Breast epithelium (tissue), 4 donors: ENCODE measurements at regions not wholly inside any gene's neighbourhood (a gene's known extent, or its start where the extent isn't known, plus 50 kb on each side); places are given as distances from the start of the nearest gene placed in this dataset.

Source experiments
- DNase-seq, 2 donors: peaks; one replicate each; pipeline ENCODE4 v3.0.0-alpha.2; 2019; ENCODE audit warnings: low spot score in 2 of 2
- H3K27ac ChIP-seq, 2 donors: fragments of 200-600 bp; sonication (generic) in 1 of 2; one replicate each; pipeline ENCODE4 v1.5.1; 2016 to 2019; ENCODE audit warnings: mild to moderate bottlenecking in 1 of 2
- H3K27me3 ChIP-seq, 2 donors: fragments of 200-600 bp; sonication (generic) in 1 of 2; one replicate each; pipeline versions ENCODE4 v1.5.1 to v1.6.0; 2017 to 2019; ENCODE audit warnings: control low read depth in 1 of 2, mild to moderate bottlenecking in 1 of 2
- H3K36me3 ChIP-seq: fragments of 200-600 bp; one replicate; pipeline ENCODE4 v1.5.1; 2019
- H3K4me1 ChIP-seq, 2 donors: fragments of 200-600 bp; sonication (generic); one replicate each; pipeline ENCODE4 v1.5.1; 2016 to 2019; ENCODE audit warnings: control low read depth in 1 of 2
- H3K4me3 ChIP-seq, 3 donors: fragments of 200-600 bp; sonication (generic); 1 replicate in 2 of 3; 2 replicates in 1 of 3; pipeline ENCODE4 v1.5.1; 2016 to 2019; ENCODE audit warnings: mild to moderate bottlenecking in 3 of 3, moderate library complexity in 2 of 3
- H3K9me3 ChIP-seq, 2 donors: fragments of 200-600 bp; sonication (generic) in 1 of 2; one replicate each; pipeline ENCODE4 v1.5.1; 2016 to 2019; ENCODE audit warnings: control low read depth in 1 of 2
- CTCF ChIP-seq, 3 donors: fragments of 450-650 bp; IDR thresholded peaks; one replicate each; pipeline ENCODE4 v1.5.1; 2016 to 2017; ENCODE audit warnings: antibody characterized with exemption in 3 of 3, mild to moderate bottlenecking in 3 of 3, moderate library complexity in 3 of 3
- POLR2A ChIP-seq: fragments of 450-650 bp; IDR thresholded peaks from one replicate; pipeline ENCODE4 v1.6.1; 2016; ENCODE audit warnings: antibody characterized with exemption, mild to moderate bottlenecking, moderate library complexity
- POLR2AphosphoS5 ChIP-seq, 3 donors: sonication (generic); formaldehyde crosslinking; IDR thresholded peaks; one replicate each; pipeline ENCODE4 v1.6.1; 2017; ENCODE audit warnings: antibody characterized with exemption in 3 of 3
- intact Hi-C: fragments of 100-400 bp; cut with DNase I; formaldehyde crosslinking; loops from one replicate; pipeline ENCODE4 v1.15.1; 2023; ENCODE audit warnings: low total_unique reads

- no peaks in the 10 kb centered on the region for H3K4me1 ChIP-seq
- intact Hi-C loops: no loop called here
- H3K27ac ChIP-seq: no peak overlapping the region
- no peak for DNase-seq
- peaks cover 0 to 4% of the 10 kb centered on the region in 2 donors for H3K27me3 ChIP-seq
- TF ChIP-seq POLR2A (no peak), CTCF (IDR thresholded peaks at IDR 0.05) (no peak), POLR2AphosphoS5 (IDR thresholded peaks at IDR 0.05) (no peak)
- no peaks in the 10 kb centered on the region for H3K36me3 ChIP-seq
- H3K4me3 ChIP-seq: no peak overlapping the region
- no peaks in the 10 kb centered on the region for H3K9me3 ChIP-seq
Measured at GRCh38 chr14:94706133-94706532, 63.8 kb downstream of the GSC start.

- no peak overlapping the region for H3K27ac ChIP-seq
- DNase-seq: no peak
- H3K27me3 ChIP-seq: no peaks in the 10 kb centered on the region
- H3K4me1 ChIP-seq: no peaks in the 10 kb centered on the region
- no peak for TF ChIP-seq POLR2AphosphoS5 (IDR thresholded peaks at IDR 0.05)
- TF ChIP-seq CTCF (IDR thresholded peaks at IDR 0.05): no peak
- no peak for TF ChIP-seq POLR2A
- H3K36me3 ChIP-seq: no peaks in the 10 kb centered on the region
- no peaks in the 10 kb centered on the region for H3K9me3 ChIP-seq
- no peak overlapping the region for H3K4me3 ChIP-seq
- intact Hi-C loops: no loop called here
Measured at GRCh38 chr14:94702629-94703028, 67.3 kb downstream of the GSC start.

GRCh38 chr14:94701861-94702370 lies 68.0 kb downstream of the GSC start:
- Histone ChIP-seq H3K4me3 (no peak overlapping the region), H3K36me3 (no peaks in the 10 kb centered on the region), H3K9me3 (no peaks in the 10 kb centered on the region), H3K27me3 (no peaks in the 10 kb centered on the region), H3K27ac (no peak overlapping the region), H3K4me1 (no peaks in the 10 kb centered on the region)
- no peak for TF ChIP-seq POLR2A
- TF ChIP-seq CTCF (IDR thresholded peaks at IDR 0.05): no peak
- TF ChIP-seq POLR2AphosphoS5 (IDR thresholded peaks at IDR 0.05): no peak
- no peak for DNase-seq
- intact Hi-C loops: no loop called here

GRCh38 chr14:94700336-94700735 lies 69.6 kb downstream of the GSC start:
- no peaks in the 10 kb centered on the region for H3K36me3 ChIP-seq
- DNase-seq: no peak
- no peaks in the 10 kb centered on the region for H3K4me1 ChIP-seq
- no peak overlapping the region for H3K4me3 ChIP-seq
- intact Hi-C loops: no loop called here
- no peaks in the 10 kb centered on the region for H3K27me3 ChIP-seq
- no peak overlapping the region for H3K27ac ChIP-seq
- no peak for TF ChIP-seq CTCF (IDR thresholded peaks at IDR 0.05)
- TF ChIP-seq POLR2A: no peak
- no peak for TF ChIP-seq POLR2AphosphoS5 (IDR thresholded peaks at IDR 0.05)
- H3K9me3 ChIP-seq: no peaks in the 10 kb centered on the region

GRCh38 chr14:94699831-94700230 lies 70.1 kb downstream of the GSC start:
- TF ChIP-seq CTCF (IDR thresholded peaks at IDR 0.05) (no peak), POLR2AphosphoS5 (IDR thresholded peaks at IDR 0.05) (no peak), POLR2A (no peak)
- no peak for DNase-seq
- intact Hi-C loops: no loop called here
- no peaks in the 10 kb centered on the region for H3K27me3 ChIP-seq
- no peaks in the 10 kb centered on the region for H3K36me3 ChIP-seq
- no peaks in the 10 kb centered on the region for H3K9me3 ChIP-seq
- H3K4me1 ChIP-seq: no peaks in the 10 kb centered on the region
- no peak overlapping the region for H3K4me3 ChIP-seq
- H3K27ac ChIP-seq: no peak overlapping the region
